B cell (primary cell): ENCODE measurements at regions not wholly inside any gene's neighbourhood (a gene's known extent, or its start where the extent isn't known, plus 50 kb on each side); places are given as distances from the start of the nearest gene placed in this dataset.

Source experiments
- CTCF ChIP-seq: fragments of 200-600 bp; IDR thresholded peaks from one replicate; pipeline ENCODE4 v1.8.0; 2022; ENCODE audit warnings: antibody characterized with exemption, mild to moderate bottlenecking
- EZH2 ChIP-seq: IDR thresholded peaks from 2 replicates; pipeline ENCODE4 v1.6.1; 2012; ENCODE audit warnings: borderline replicate concordance, low read depth, mild to moderate bottlenecking, moderate library complexity, low read length; ENCODE audit not compliant: insufficient read depth, poor library complexity, severe bottlenecking

DNA sequence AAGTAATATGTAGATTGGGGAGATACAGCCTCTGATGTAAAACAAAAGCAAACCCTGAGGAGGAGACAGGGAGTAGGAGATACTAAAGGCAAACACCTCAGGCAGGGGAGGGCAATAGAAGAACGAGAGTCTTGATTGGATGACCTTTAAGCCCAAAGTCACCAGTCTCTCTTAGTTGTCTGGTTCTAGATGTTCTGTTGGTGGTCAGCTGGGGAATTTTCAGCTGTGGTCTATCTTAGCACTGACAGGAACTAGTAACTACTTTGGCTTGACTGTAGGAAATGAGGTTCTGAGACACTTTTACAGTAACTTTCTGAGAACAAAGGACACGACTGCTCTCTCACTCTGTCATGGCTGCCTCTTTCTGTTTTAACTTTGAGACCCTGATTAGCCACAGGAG is 290.7 kb upstream of the MIR17HG start:
- TF ChIP-seq CTCF, result no peak
- no peak for TF ChIP-seq EZH2
